Breast epithelium (tissue), 4 donors: ENCODE measurements at regions not wholly inside any gene's neighbourhood (a gene's known extent, or its start where the extent isn't known, plus 50 kb on each side); places are given as distances from the start of the nearest gene placed in this dataset.
"Not testable (repeated sequence)": the region's sequence is repeated elsewhere in the genome, so short reads cannot be mapped to it uniquely, and the experiment has no call there.

Experiments
- DNase-seq, 2 donors: peaks; one replicate each; pipeline ENCODE4 v3.0.0-alpha.2; 2019; ENCODE audit warnings: low spot score in 2 of 2
- H3K27ac ChIP-seq, 2 donors: fragments of 200-600 bp; sonication (generic) in 1 of 2; one replicate each; pipeline ENCODE4 v1.5.1; 2016 to 2019; ENCODE audit warnings: mild to moderate bottlenecking in 1 of 2
- H3K27me3 ChIP-seq, 2 donors: fragments of 200-600 bp; sonication (generic) in 1 of 2; one replicate each; pipeline versions ENCODE4 v1.5.1 to v1.6.0; 2017 to 2019; ENCODE audit warnings: control low read depth in 1 of 2, mild to moderate bottlenecking in 1 of 2
- H3K36me3 ChIP-seq: fragments of 200-600 bp; one replicate; pipeline ENCODE4 v1.5.1; 2019
- H3K4me1 ChIP-seq, 2 donors: fragments of 200-600 bp; sonication (generic); one replicate each; pipeline ENCODE4 v1.5.1; 2016 to 2019; ENCODE audit warnings: control low read depth in 1 of 2
- H3K4me3 ChIP-seq, 3 donors: fragments of 200-600 bp; sonication (generic); 1 replicate in 2 of 3; 2 replicates in 1 of 3; pipeline ENCODE4 v1.5.1; 2016 to 2019; ENCODE audit warnings: mild to moderate bottlenecking in 3 of 3, moderate library complexity in 2 of 3
- H3K9me3 ChIP-seq, 2 donors: fragments of 200-600 bp; sonication (generic) in 1 of 2; one replicate each; pipeline ENCODE4 v1.5.1; 2016 to 2019; ENCODE audit warnings: control low read depth in 1 of 2
- POLR2A ChIP-seq: fragments of 450-650 bp; IDR thresholded peaks from one replicate; pipeline ENCODE4 v1.6.1; 2016; ENCODE audit warnings: antibody characterized with exemption, mild to moderate bottlenecking, moderate library complexity
- POLR2AphosphoS5 ChIP-seq, 3 donors: sonication (generic); formaldehyde crosslinking; IDR thresholded peaks; one replicate each; pipeline ENCODE4 v1.6.1; 2017; ENCODE audit warnings: antibody characterized with exemption in 3 of 3
- intact Hi-C: fragments of 100-400 bp; cut with DNase I; formaldehyde crosslinking; loops from one replicate; pipeline ENCODE4 v1.15.1; 2023; ENCODE audit warnings: low total_unique reads
- TF ChIP-seq, protein P1 (sequence below), 3 donors: fragments of 450-650 bp; IDR thresholded peaks; one replicate each; pipeline ENCODE4 v1.5.1; 2016 to 2017; ENCODE audit warnings: antibody characterized with exemption in 3 of 3, mild to moderate bottlenecking in 3 of 3, moderate library complexity in 3 of 3

- Histone ChIP-seq H3K4me1 (no peaks in the 10 kb centered on the region), H3K4me3 (no peak overlapping the region), H3K9me3 (no peaks in the 10 kb centered on the region), H3K27ac (no peak overlapping the region), H3K27me3 (no peaks in the 10 kb centered on the region), H3K36me3 (no peaks in the 10 kb centered on the region)
- intact Hi-C loops, result no loop called here
- no peak for TF ChIP-seq POLR2A
- TF ChIP-seq POLR2AphosphoS5 (IDR thresholded peaks at IDR 0.05), result no peak
- TF ChIP-seq, protein P1, sequence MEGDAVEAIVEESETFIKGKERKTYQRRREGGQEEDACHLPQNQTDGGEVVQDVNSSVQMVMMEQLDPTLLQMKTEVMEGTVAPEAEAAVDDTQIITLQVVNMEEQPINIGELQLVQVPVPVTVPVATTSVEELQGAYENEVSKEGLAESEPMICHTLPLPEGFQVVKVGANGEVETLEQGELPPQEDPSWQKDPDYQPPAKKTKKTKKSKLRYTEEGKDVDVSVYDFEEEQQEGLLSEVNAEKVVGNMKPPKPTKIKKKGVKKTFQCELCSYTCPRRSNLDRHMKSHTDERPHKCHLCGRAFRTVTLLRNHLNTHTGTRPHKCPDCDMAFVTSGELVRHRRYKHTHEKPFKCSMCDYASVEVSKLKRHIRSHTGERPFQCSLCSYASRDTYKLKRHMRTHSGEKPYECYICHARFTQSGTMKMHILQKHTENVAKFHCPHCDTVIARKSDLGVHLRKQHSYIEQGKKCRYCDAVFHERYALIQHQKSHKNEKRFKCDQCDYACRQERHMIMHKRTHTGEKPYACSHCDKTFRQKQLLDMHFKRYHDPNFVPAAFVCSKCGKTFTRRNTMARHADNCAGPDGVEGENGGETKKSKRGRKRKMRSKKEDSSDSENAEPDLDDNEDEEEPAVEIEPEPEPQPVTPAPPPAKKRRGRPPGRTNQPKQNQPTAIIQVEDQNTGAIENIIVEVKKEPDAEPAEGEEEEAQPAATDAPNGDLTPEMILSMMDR (IDR thresholded peaks at IDR 0.05), result no peak
- DNase-seq, result no peak
Measured at GRCh38 chr6:121944354-121944753, 455.1 kb upstream of the HSF2 start.

DNA sequence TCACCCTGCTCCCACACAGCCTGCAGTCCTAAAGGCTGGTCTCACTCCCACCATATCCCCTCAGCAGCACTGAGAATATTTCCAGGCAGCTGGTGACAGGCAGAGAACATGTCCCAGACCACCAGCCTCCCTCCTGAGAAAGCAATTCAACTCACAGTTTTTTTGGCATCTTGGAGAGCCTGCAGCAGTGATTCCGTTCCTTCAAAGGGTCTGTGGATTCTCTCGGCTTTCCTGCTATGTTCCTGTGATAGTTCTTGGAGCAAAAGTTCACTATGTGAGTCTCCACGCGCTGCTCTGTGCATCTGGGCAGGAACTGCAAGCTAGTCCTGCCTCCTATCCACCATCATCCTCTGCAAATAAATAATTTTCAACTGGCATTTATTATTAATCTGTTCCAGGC, 448.3 kb upstream of the HSF2 start:
- intact Hi-C loops, result no loop called here
- TF ChIP-seq POLR2AphosphoS5 (IDR thresholded peaks at IDR 0.05), result no peak
- TF ChIP-seq, protein P1 (IDR thresholded peaks at IDR 0.05), result no peak
- no peak for TF ChIP-seq POLR2A
- no peak overlapping the region for H3K4me3 ChIP-seq
- H3K9me3 ChIP-seq, result no peaks in the 10 kb centered on the region
- no peaks in the 10 kb centered on the region for H3K27me3 ChIP-seq
- no peaks in the 10 kb centered on the region for H3K4me1 ChIP-seq
- H3K27ac ChIP-seq, result no peak overlapping the region
- DNase-seq, result no peak
- H3K36me3 ChIP-seq, result no peaks in the 10 kb centered on the region

GRCh38 chr6:121951918-121952379, 447.5 kb upstream of the HSF2 start:
- Histone ChIP-seq H3K4me1 (no peaks in the 10 kb centered on the region), H3K36me3 (no peaks in the 10 kb centered on the region), H3K27ac (no peak overlapping the region), H3K9me3 (no peaks in the 10 kb centered on the region), H3K27me3 (no peaks in the 10 kb centered on the region), H3K4me3 (no peak overlapping the region)
- no peak for TF ChIP-seq POLR2AphosphoS5 (IDR thresholded peaks at IDR 0.05)
- TF ChIP-seq POLR2A, result no peak
- TF ChIP-seq, protein P1 (IDR thresholded peaks at IDR 0.05), result no peak
- DNase-seq, result peak in 1 of 2 donors; percentile 18
- intact Hi-C loops, result no loop called here

- DNase-seq, H3K4me1 ChIP-seq, H3K27ac ChIP-seq, intact Hi-C loops, H3K4me3 ChIP-seq, H3K27me3 ChIP-seq, H3K36me3 ChIP-seq, H3K9me3 ChIP-seq: not testable (repeated sequence)
Measured at GRCh38 chr6:121955401-121955800, 444.1 kb upstream of the HSF2 start.

DNA sequence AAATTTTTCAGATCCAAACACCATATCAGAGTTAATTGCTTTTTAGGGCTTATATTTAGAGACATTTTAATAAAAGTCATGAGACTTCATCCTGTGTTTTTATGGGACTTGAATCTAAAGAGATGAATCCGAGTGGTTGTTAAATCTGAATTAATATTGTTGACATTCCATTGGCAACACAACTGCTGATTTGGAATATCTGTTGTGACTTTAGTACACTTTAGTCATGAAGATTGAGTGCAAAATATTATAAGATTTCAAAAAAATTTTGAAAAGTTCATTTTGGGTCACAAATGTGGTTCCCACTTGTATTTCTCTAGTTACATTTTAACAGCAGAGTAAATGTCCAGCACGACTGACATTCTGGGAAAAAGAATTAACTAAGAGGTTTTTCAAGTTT, 442.7 kb upstream of the HSF2 start:
- intact Hi-C loops, result no loop called here
- H3K36me3 ChIP-seq, result no peaks in the 10 kb centered on the region
- DNase-seq, result no peak
- no peak for TF ChIP-seq POLR2AphosphoS5 (IDR thresholded peaks at IDR 0.05)
- no peak for TF ChIP-seq POLR2A
- TF ChIP-seq, protein P1 (IDR thresholded peaks at IDR 0.05), result no peak
- no peak overlapping the region for H3K4me3 ChIP-seq
- no peaks in the 10 kb centered on the region for H3K27me3 ChIP-seq
- no peaks in the 10 kb centered on the region for H3K4me1 ChIP-seq
- H3K27ac ChIP-seq, result no peak overlapping the region
- H3K9me3 ChIP-seq, result no peaks in the 10 kb centered on the region

DNA sequence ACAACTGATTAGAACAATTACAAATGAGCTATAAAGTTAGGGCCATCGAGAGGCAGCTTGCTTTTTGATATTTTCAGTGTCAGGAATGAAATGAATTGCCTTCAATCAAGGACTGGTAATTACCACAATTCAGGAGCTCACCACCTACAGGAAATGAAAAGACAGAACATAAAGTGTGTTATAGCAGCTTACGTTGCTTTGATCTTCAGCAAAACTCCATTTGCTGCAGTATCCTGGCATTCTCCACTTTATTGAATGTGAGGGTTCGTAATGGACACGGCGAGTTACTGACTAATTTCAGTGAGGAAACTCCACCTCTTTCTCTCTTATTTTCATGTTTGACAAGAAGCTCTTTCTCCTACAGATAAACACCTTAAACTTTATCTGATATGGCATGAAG, 440.0 kb upstream of the HSF2 start:
- intact Hi-C loops, result no loop called here
- no peak for TF ChIP-seq POLR2AphosphoS5 (IDR thresholded peaks at IDR 0.05)
- no peak for DNase-seq
- H3K9me3 ChIP-seq, result no peaks in the 10 kb centered on the region
- H3K4me1 ChIP-seq, result no peaks in the 10 kb centered on the region
- no peaks in the 10 kb centered on the region for H3K36me3 ChIP-seq
- H3K27ac ChIP-seq, result no peak overlapping the region
- H3K4me3 ChIP-seq, result no peak overlapping the region
- H3K27me3 ChIP-seq, result no peaks in the 10 kb centered on the region
